Sigmoid colon (tissue), 6 donors: ENCODE measurements at regions not wholly inside any gene's neighbourhood (a gene's known extent, or its start where the extent isn't known, plus 50 kb on each side); places are given as distances from the start of the nearest gene placed in this dataset.

Experiments
- DNase-seq: peaks from one replicate; pipeline ENCODE4 v3.0.0-alpha.2; 2019
- H3K27ac ChIP-seq, 4 donors: fragments of 200-600 bp; sonication (generic); one replicate each; pipeline ENCODE4 v1.5.1; 2016 to 2019; ENCODE audit warnings: mild to moderate bottlenecking in 1 of 4
- H3K27me3 ChIP-seq, 3 donors: fragments of 200-600 bp; sonication (generic); one replicate each; pipeline ENCODE4 v1.5.1; 2019; ENCODE audit warnings: mild to moderate bottlenecking in 1 of 3
- H3K36me3 ChIP-seq, 4 donors: fragments of 200-600 bp; sonication (generic); one replicate each; pipeline ENCODE4 v1.5.1; 2016 to 2019
- H3K4me1 ChIP-seq, 4 donors: fragments of 200-600 bp; sonication (generic); one replicate each; pipeline ENCODE4 v1.5.1; 2017 to 2019
- H3K4me3 ChIP-seq, 4 donors: fragments of 200-600 bp; sonication (generic); one replicate each; pipeline ENCODE4 v1.5.1; 2017 to 2019; ENCODE audit warnings: mild to moderate bottlenecking in 2 of 4, moderate library complexity in 1 of 4
- H3K9me3 ChIP-seq, 4 donors: fragments of 200-600 bp in 3 of 4; sonication (generic) in 3 of 4; one replicate each; pipeline versions ENCODE4 v1.5.1 to v1.6.1; 2013 to 2019
- CTCF ChIP-seq, 4 experiments: fragments of 450-650 bp in 3 of 4; fragments of 200-600 bp in 1 of 4; IDR thresholded peaks; one replicate each; pipeline ENCODE4 v1.5.1; 2016 to 2019; ENCODE audit warnings: antibody characterized with exemption in 4 of 4, mild to moderate bottlenecking in 3 of 4, moderate library complexity in 2 of 4
- EP300 ChIP-seq, 4 donors: sonication (generic); formaldehyde crosslinking; IDR thresholded peaks; one replicate each; pipeline ENCODE4 v1.6.1; 2017; ENCODE audit warnings: antibody characterized with exemption in 4 of 4
- POLR2A ChIP-seq, 2 donors: fragments of 450-650 bp; IDR thresholded peaks; one replicate each; pipeline ENCODE4 v1.6.1; 2016; ENCODE audit warnings: antibody characterized with exemption in 2 of 2, mild to moderate bottlenecking in 2 of 2, moderate library complexity in 2 of 2
- POLR2AphosphoS5 ChIP-seq, 4 donors: sonication (generic); formaldehyde crosslinking; IDR thresholded peaks; one replicate each; pipeline ENCODE4 v1.6.1; 2017; ENCODE audit warnings: antibody characterized with exemption in 4 of 4
- WGBS, 2 donors: extraction: QIAGEN DNeasy Blood & Tissue Kit; methylation state at CpG; one replicate each; pipeline ENCODE4 v1.1.7; 2013; 5-methylcytosine and 5-hydroxymethylcytosine counted together
- intact Hi-C: fragments of 100-400 bp; cut with DNase I; formaldehyde crosslinking; loops from one replicate; pipeline ENCODE4 v1.15.1; 2023
- donor health status: healthy with polysubstance abuse.
- donor health status: healthy.

DNA sequence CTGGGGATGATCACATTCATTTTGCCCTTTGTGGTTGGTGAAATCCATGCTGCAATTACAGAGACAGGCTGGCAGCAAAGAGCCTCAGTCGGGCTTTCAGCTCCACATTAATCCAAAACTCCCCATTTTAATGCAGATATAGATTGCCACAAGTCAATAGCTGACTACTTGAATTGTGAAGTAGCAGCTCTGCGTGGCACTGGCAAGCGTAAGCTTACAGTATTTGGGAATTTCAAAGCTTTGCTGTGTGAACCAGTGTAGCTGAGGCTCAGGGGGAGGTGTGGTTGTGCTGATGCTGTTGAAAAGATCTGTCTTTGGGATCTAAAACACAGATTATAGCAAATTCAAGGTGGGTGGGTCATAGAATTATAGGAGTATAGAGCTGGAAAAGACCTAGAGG is 290.3 kb upstream of the ONECUT1 start:
- Histone ChIP-seq H3K36me3 (no peaks in the 10 kb centered on the region), H3K4me3 (no peak overlapping the region), H3K9me3 (no peaks in the 10 kb centered on the region), H3K4me1 (no peaks in the 10 kb centered on the region), H3K27ac (no peak overlapping the region), H3K27me3 (no peaks in the 10 kb centered on the region)
- DNase-seq = no peak
- TF ChIP-seq CTCF (IDR thresholded peaks at IDR 0.05) = no peak
- no peak for TF ChIP-seq EP300 (IDR thresholded peaks at IDR 0.05)
- no peak for TF ChIP-seq POLR2AphosphoS5 (IDR thresholded peaks at IDR 0.05)
- TF ChIP-seq POLR2A (IDR thresholded peaks at IDR 0.05) = no peak
- 62 to 66% methylated on average over 3 of the region's 3 CpGs for WGBS, 2 donors
- intact Hi-C loops = no loop called here

- Histone ChIP-seq H3K36me3 (no peaks in the 10 kb centered on the region), H3K9me3 (no peaks in the 10 kb centered on the region), H3K27me3 (no peaks in the 10 kb centered on the region), H3K27ac (no peak overlapping the region), H3K4me3 (no peak overlapping the region), H3K4me1 (no peaks in the 10 kb centered on the region)
- intact Hi-C loops = no loop called here
- DNase-seq = no peak
- WGBS, 2 donors = 48 to 54% methylated on average over 3 of the region's 3 CpGs
- TF ChIP-seq POLR2AphosphoS5 (IDR thresholded peaks at IDR 0.05) = no peak
- no peak for TF ChIP-seq CTCF (IDR thresholded peaks at IDR 0.05)
- no peak for TF ChIP-seq POLR2A (IDR thresholded peaks at IDR 0.05)
- no peak for TF ChIP-seq EP300 (IDR thresholded peaks at IDR 0.05)
Measured at GRCh38 chr15:53074221-53074620, 284.1 kb upstream of the ONECUT1 start.

- H3K27ac ChIP-seq = no peak overlapping the region
- no peaks in the 10 kb centered on the region for H3K9me3 ChIP-seq
- no peaks in the 10 kb centered on the region for H3K27me3 ChIP-seq
- H3K4me1 ChIP-seq = no peaks in the 10 kb centered on the region
- H3K4me3 ChIP-seq = no peak overlapping the region
- 2 to 5% methylated on average over 3 of the region's 3 CpGs for WGBS, 2 donors
- no peak for DNase-seq
- TF ChIP-seq CTCF (IDR thresholded peaks at IDR 0.05) = no peak
- no peak for TF ChIP-seq POLR2AphosphoS5 (IDR thresholded peaks at IDR 0.05)
- TF ChIP-seq POLR2A (IDR thresholded peaks at IDR 0.05) = no peak
- TF ChIP-seq EP300 (IDR thresholded peaks at IDR 0.05) = no peak
- H3K36me3 ChIP-seq = no peaks in the 10 kb centered on the region
- intact Hi-C loops = no loop called here
Measured at GRCh38 chr15:53072077-53072476, 281.9 kb upstream of the ONECUT1 start.

DNA sequence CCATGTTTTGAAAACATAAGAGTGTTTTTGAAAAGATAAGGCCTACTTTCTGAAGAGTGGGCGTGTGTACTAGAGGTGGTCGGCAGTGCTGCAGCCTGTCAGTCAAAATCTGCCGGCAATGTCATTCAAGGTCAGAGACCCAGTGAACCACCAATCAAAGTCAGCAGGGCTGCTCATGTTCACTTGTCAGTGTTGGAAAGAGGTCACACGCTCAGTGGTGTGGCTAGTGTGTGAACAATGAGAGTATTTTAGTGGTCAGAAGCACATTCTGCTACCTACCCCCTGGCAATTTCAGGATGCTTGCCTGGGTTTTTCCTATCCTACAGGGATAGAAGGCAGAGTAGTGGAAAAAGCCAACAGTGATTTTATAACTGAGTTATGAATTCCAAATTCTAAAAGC is 278.5 kb upstream of the ONECUT1 start:
- H3K4me1 ChIP-seq = no peaks in the 10 kb centered on the region
- H3K27ac ChIP-seq = no peak overlapping the region
- intact Hi-C loops = no loop called here
- H3K27me3 ChIP-seq = no peaks in the 10 kb centered on the region
- H3K4me3 ChIP-seq = no peak overlapping the region
- no peak for DNase-seq
- TF ChIP-seq CTCF (IDR thresholded peaks at IDR 0.05) = no peak
- TF ChIP-seq EP300 (IDR thresholded peaks at IDR 0.05) = no peak
- TF ChIP-seq POLR2AphosphoS5 (IDR thresholded peaks at IDR 0.05) = no peak
- TF ChIP-seq POLR2A (IDR thresholded peaks at IDR 0.05) = no peak
- H3K36me3 ChIP-seq = no peaks in the 10 kb centered on the region
- no peaks in the 10 kb centered on the region for H3K9me3 ChIP-seq
- WGBS, 2 donors = 64 to 65% methylated on average over 4 of the region's 4 CpGs

- no peak overlapping the region for H3K27ac ChIP-seq
- DNase-seq = no peak
- 85 to 88% methylated on average over 10 of the region's 10 CpGs for WGBS, 2 donors
- H3K4me3 ChIP-seq = no peak overlapping the region
- no peaks in the 10 kb centered on the region for H3K4me1 ChIP-seq
- no peaks in the 10 kb centered on the region for H3K27me3 ChIP-seq
- no peaks in the 10 kb centered on the region for H3K36me3 ChIP-seq
- TF ChIP-seq POLR2AphosphoS5 (IDR thresholded peaks at IDR 0.05) = no peak
- TF ChIP-seq CTCF (IDR thresholded peaks at IDR 0.05) = no peak
- no peak for TF ChIP-seq POLR2A (IDR thresholded peaks at IDR 0.05)
- no peak for TF ChIP-seq EP300 (IDR thresholded peaks at IDR 0.05)
- no peaks in the 10 kb centered on the region for H3K9me3 ChIP-seq
- intact Hi-C loops = no loop called here
Measured at GRCh38 chr15:53059273-53060043, 269.3 kb upstream of the ONECUT1 start.
